ENCODE measurements at regions not wholly inside any gene's neighbourhood (a gene's known extent, or its start where the extent isn't known, plus 50 kb on each side); places are given as distances from the start of the nearest gene placed in this dataset.

DNA sequence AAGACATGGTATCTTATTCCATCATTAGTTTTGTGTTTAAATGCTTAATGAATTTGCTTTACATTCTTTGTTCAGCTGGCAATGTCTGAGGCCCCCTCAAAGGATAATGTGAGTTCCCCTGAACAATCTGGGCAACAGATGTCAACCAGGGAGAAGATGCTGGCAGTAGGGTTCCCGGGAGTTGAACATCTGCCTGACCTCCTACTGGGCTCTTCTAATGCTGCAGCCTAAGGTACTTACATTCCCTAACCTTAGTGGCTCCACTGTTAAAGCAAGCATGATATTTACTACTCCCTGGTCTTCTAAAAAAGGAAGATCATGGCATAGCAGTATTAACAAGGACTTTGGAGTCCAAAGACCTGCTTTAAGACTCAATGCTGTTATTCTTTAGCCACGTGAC, 574.9 kb upstream of the NR5A2 start:
- CTCF ChIA-PET: no interaction called here

DNA sequence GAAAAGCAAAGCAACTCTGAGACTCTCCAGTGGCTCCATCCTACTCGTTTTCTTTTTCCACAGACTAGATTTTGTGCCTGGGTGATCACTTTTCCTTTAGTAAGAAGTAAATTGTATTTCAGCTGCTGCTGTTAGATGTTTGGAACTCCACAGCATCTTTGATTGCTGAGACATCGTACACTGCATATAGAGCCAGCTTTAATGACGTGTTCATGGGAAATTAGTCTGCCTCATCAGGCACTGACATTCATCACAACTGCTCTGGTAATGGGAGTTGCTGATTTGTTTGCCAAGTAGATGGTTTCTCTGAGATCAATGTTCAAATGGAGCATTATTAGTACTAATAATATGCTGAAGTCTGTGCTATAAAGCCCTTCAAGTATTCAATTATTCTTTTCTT, 573.8 kb upstream of the NR5A2 start:
- ChIA-PET POLR2A (no interaction called here), CTCF (interaction anchor here (1.2 kb wide), 1 partner anchor 10 kb away, joined by 6 read pairs; no protein-coding TSS in a partner anchor)
- H3K4me3 ChIP-seq (ENCODE audit: low read depth, low read length): no peak overlapping the region
- TF ChIP-seq, protein P1, sequence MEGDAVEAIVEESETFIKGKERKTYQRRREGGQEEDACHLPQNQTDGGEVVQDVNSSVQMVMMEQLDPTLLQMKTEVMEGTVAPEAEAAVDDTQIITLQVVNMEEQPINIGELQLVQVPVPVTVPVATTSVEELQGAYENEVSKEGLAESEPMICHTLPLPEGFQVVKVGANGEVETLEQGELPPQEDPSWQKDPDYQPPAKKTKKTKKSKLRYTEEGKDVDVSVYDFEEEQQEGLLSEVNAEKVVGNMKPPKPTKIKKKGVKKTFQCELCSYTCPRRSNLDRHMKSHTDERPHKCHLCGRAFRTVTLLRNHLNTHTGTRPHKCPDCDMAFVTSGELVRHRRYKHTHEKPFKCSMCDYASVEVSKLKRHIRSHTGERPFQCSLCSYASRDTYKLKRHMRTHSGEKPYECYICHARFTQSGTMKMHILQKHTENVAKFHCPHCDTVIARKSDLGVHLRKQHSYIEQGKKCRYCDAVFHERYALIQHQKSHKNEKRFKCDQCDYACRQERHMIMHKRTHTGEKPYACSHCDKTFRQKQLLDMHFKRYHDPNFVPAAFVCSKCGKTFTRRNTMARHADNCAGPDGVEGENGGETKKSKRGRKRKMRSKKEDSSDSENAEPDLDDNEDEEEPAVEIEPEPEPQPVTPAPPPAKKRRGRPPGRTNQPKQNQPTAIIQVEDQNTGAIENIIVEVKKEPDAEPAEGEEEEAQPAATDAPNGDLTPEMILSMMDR (IDR thresholded peaks at IDR 0.05; ENCODE audit: insufficient read depth, low read length, missing control alignments): no peak
- DNase-seq (ENCODE audit: low read depth, low spot score): no peak

More for the DNA sequence above, 574.9 kb upstream of the NR5A2 start:
- no peak overlapping the region for H3K4me3 ChIP-seq (ENCODE audit: low read depth, low read length)
- TF ChIP-seq, protein P1 (IDR thresholded peaks at IDR 0.05; ENCODE audit: insufficient read depth, low read length, missing control alignments): no peak
- POLR2A ChIA-PET: no interaction called here
- DNase-seq (ENCODE audit: low read depth, low spot score): no peak

DNA sequence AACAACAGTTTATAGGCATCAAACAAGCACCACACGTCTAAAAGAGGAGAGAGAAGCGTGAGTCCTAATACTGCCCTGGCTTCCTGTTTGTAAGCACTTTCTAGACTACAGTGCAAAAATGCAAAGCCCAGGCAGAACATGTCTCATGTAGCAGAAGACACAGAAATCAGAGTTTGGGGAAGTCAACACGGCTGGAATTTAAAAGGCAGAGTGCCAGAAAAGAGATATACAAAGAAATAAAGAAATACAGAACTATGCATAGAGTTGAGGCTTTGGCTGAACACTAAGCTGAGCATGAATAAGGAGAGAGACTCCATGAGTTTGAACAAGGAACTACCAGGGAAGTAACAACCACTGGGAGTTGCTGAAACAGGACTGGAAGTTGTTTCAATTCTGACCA, 566.6 kb upstream of the NR5A2 start:
- TF ChIP-seq, protein P1 (IDR thresholded peaks at IDR 0.05; ENCODE audit: insufficient read depth, low read length, missing control alignments): no peak
- no peak overlapping the region for H3K4me3 ChIP-seq (ENCODE audit: low read depth, low read length)
- ChIA-PET CTCF (no interaction called here), POLR2A (no interaction called here)
- no peak for DNase-seq (ENCODE audit: low read depth, low spot score)

DNA sequence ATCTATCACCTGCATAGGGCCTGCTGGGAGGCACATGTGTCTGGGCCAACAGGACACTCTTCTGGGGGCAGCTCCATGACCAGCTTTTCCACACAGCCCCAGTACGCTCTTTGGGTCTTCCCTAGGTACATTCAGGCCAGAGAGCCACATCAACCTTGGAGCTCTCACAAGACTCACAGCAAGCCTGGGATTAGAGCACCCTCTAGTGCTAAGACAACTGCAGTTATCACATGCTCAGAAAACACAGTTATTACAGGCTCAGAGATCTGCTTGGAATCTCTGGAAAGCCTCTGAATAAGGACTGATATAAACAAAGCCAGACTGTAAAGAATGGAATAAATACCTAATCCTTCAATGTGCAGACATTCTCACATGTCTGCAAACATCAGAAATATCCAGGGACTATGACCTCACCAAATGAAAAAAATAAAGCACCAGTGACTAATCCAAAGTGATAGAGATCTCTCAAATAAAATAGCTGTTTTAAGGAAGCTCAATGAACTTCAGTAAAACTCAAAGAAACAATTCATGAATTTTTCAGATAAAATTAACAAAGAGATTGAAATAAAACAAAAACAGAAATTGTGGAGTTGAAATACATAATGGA, 563.9 kb upstream of the NR5A2 start:
- TF ChIP-seq, protein P1 (IDR thresholded peaks at IDR 0.05; ENCODE audit: insufficient read depth, low read length, missing control alignments): peak; percentile 52
- peak; percentile 10 for DNase-seq (ENCODE audit: low read depth, low spot score)
- ChIA-PET CTCF (interaction anchor here (0.6 to 3.4 kb wide), 24 partner anchors 8 to 1046 kb away, joined by 3 to 37 read pairs (median 3); no protein-coding TSS in a partner anchor), POLR2A (no interaction called here)
- no peak overlapping the region for H3K4me3 ChIP-seq (ENCODE audit: low read depth, low read length)

DNA sequence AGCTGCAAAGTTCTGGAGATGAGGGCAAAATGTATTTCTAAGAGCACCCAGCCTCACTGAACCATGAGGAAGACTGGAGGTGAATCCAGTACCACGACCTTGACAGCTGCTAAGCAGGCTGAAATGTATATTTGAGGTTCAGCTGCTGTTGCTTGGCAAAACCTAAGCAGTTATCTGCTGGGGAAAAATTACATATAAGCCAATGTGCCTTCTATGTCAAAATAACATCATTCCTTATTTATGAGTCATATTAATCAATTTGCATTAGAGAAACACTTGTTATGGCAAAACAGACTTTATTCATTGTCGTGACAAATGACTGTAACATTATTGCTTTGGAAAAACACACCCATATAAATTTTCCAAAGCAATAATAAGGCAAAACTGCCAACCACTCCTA, 560.5 kb upstream of the NR5A2 start:
- no peak overlapping the region for H3K4me3 ChIP-seq (ENCODE audit: low read depth, low read length)
- TF ChIP-seq, protein P1 (IDR thresholded peaks at IDR 0.05; ENCODE audit: insufficient read depth, low read length, missing control alignments): no peak
- ChIA-PET CTCF (interaction anchor here (0.9 kb wide), 1 partner anchor 223 kb away, joined by 3 read pairs; no protein-coding TSS in a partner anchor), POLR2A (no interaction called here)
- DNase-seq (ENCODE audit: low read depth, low spot score): no peak

DNA sequence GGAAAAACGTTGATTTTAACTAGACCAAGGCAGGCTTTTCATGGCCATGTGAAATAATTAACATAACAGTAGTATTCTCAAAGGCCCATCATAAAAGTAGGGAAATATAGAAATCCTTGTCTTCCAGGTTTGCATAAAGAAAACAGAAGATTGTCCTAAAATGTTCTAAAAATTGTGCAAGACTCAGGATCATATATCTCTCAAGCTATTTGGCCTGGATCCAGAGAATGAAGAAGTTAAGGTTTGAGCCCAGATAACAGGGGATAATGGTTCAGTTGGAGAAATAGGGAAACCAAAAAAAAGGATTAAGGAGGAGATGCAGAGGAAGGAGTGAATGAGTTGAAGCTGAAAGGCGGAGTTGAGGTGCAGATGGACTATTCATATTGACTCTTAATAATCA, 555.5 kb upstream of the NR5A2 start:
- POLR2A ChIA-PET: no interaction called here
- TF ChIP-seq, protein P1 (IDR thresholded peaks at IDR 0.05; ENCODE audit: insufficient read depth, low read length, missing control alignments): no peak
- no peak overlapping the region for H3K4me3 ChIP-seq (ENCODE audit: low read depth, low read length)
- DNase-seq (ENCODE audit: low read depth, low spot score): no peak
- CTCF ChIA-PET: interaction anchor here (1.0 kb wide), 1 partner anchor 9 kb away, joined by 5 read pairs; no protein-coding TSS in a partner anchor

Measured in AG04449 (cell line).